NCI-H1694 (cell line): ENCODE measurements at regions not wholly inside any gene's neighbourhood (a gene's known extent, or its start where the extent isn't known, plus 50 kb on each side); places are given as distances from the start of the nearest gene placed in this dataset.

Source experiments
- DNase-seq: peaks from one replicate; lab custom pipeline; 2025; lab: John Stamatoyannopoulos, UW

GRCh38 chr9:109883623-109884022, 103.6 kb downstream of the PALM2AKAP2 start:
- DNase-seq, result no peak

GRCh38 chr9:109886041-109886440, 106.0 kb downstream of the PALM2AKAP2 start:
- no peak for DNase-seq

GRCh38 chr9:109886617-109887016, 106.6 kb downstream of the PALM2AKAP2 start:
- no peak for DNase-seq

GRCh38 chr9:109887079-109887478, 107.1 kb downstream of the PALM2AKAP2 start:
- DNase-seq, result no peak

- no peak for DNase-seq
Observed at GRCh38 chr9:109888695-109889094, 108.7 kb downstream of the PALM2AKAP2 start.

GRCh38 chr9:109889456-109889855, 109.5 kb downstream of the PALM2AKAP2 start:
- no peak for DNase-seq

GRCh38 chr9:109893241-109893640, 113.2 kb downstream of the PALM2AKAP2 start:
- DNase-seq, result no peak

GRCh38 chr9:109894473-109894872, 114.5 kb downstream of the PALM2AKAP2 start:
- no peak for DNase-seq

GRCh38 chr9:109894921-109895758, 115.1 kb downstream of the PALM2AKAP2 start:
- no peak for DNase-seq

GRCh38 chr9:109901201-109901600, 121.2 kb downstream of the PALM2AKAP2 start:
- DNase-seq, result no peak

GRCh38 chr9:109903515-109904138, 123.6 kb downstream of the PALM2AKAP2 start:
- peak; percentile 62 for DNase-seq

- DNase-seq, result no peak
Observed at GRCh38 chr9:109904666-109905065, 124.7 kb downstream of the PALM2AKAP2 start.

GRCh38 chr9:109905472-109905871, 125.5 kb downstream of the PALM2AKAP2 start:
- no peak for DNase-seq

- no peak for DNase-seq
Observed at GRCh38 chr9:109906766-109907382, 126.9 kb downstream of the PALM2AKAP2 start.

- DNase-seq, result no peak
Observed at GRCh38 chr9:109907400-109907799, 127.4 kb downstream of the PALM2AKAP2 start.

GRCh38 chr9:109907810-109908458, 127.9 kb downstream of the PALM2AKAP2 start:
- DNase-seq, result no peak

- no peak for DNase-seq
Observed at GRCh38 chr9:109908459-109909390, 128.7 kb downstream of the PALM2AKAP2 start.

GRCh38 chr9:109910671-109911518, 130.9 kb downstream of the PALM2AKAP2 start:
- DNase-seq, result no peak

- DNase-seq, result no peak
Observed at GRCh38 chr9:109912082-109912582, 132.1 kb downstream of the PALM2AKAP2 start.
